H1 (cell line): ENCODE measurements at regions not wholly inside any gene's neighbourhood (a gene's known extent, or its start where the extent isn't known, plus 50 kb on each side); places are given as distances from the start of the nearest gene placed in this dataset.
"Not testable (repeated sequence)": the region's sequence is repeated elsewhere in the genome, so short reads cannot be mapped to it uniquely, and the experiment has no call there.

Source experiments
- CTCF ChIA-PET: fragments of 300-600 bp; sonication (Branson Sonifier 250); formaldehyde crosslinking; loops from one replicate; lab custom pipeline; 2021; ENCODE audit not compliant: partially characterized antibody; lab: Charles Lee
- POLR2A ChIA-PET: fragments of 300-600 bp; sonication (Branson Sonifier 250); formaldehyde crosslinking; loops from one replicate; lab custom pipeline; 2021; ENCODE audit warnings: inconsistent platforms; ENCODE audit not compliant: partially characterized antibody; lab: Charles Lee
- DNase-seq, 2 experiments: peaks; one replicate each; pipeline versions ENCODE4 v3.0.0 to v3.0.0-alpha.2; 2010 to 2022; ENCODE audit warnings: low spot score in 2 of 2, low read depth in 1 of 2, mixed read lengths in 1 of 2
- FAIRE-seq: peaks from 2 replicates; lab custom pipeline; 2011; peaks lifted over from hg19 to GRCh38; lab: Jason Lieb, UNC
- H2AFZ ChIP-seq: 2 replicates; pipeline ENCODE4 v1.8.1; 2012; ENCODE audit warnings: low read length, inconsistent platforms
- H2AK5ac ChIP-seq: 2 replicates; pipeline ENCODE4 v1.6.1; 2013; ENCODE audit warnings: low read depth, low read length
- H2BK120ac ChIP-seq: replicated peaks from 2 replicates; pipeline ENCODE3; 2013; ENCODE audit warnings: low read depth, low read length, inconsistent platforms
- H2BK12ac ChIP-seq: 2 replicates; pipeline ENCODE4 v1.6.1; 2013; ENCODE audit warnings: low read depth, low read length
- H2BK15ac ChIP-seq: 2 replicates; pipeline ENCODE4 v1.6.1; 2013; ENCODE audit warnings: low read length
- H2BK20ac ChIP-seq: 2 replicates; pipeline ENCODE4 v1.6.1; 2013; ENCODE audit warnings: low read length
- H2BK5ac ChIP-seq: 2 replicates; pipeline ENCODE4 v1.6.1; 2013; ENCODE audit warnings: low read depth, low read length
- H3K14ac ChIP-seq: 2 replicates; pipeline ENCODE4 v1.6.1; 2013; ENCODE audit warnings: inconsistent platforms; ENCODE audit not compliant: insufficient read length
- H3K18ac ChIP-seq: 2 replicates; pipeline ENCODE4 v1.6.1; 2013; ENCODE audit warnings: low read length; ENCODE audit errors: extremely low read depth
- H3K23ac ChIP-seq: 2 replicates; pipeline ENCODE4 v1.6.1; 2013; ENCODE audit warnings: inconsistent platforms; ENCODE audit not compliant: insufficient read length
- H3K23me2 ChIP-seq: 2 replicates; pipeline ENCODE4 v1.6.1; 2013; ENCODE audit warnings: low read depth, low read length
- H3K27ac ChIP-seq: 2 replicates; pipeline ENCODE4 v1.6.1; 2011; ENCODE audit warnings: low read depth, low read length, inconsistent platforms
- H3K27me3 ChIP-seq, 4 experiments: replicated peaks in 1 of 4; 1 replicate in 1 of 4; 2 replicates in 3 of 4; pipeline versions ENCODE4 v1.6.1 to v1.8.1; 2011 to 2013; ENCODE audit warnings: low read length in 3 of 4, mild to moderate bottlenecking in 3 of 4, inconsistent platforms in 2 of 4, mixed read lengths in 2 of 4, moderate library complexity in 1 of 4; ENCODE audit not compliant: control insufficient read depth in 3 of 4, insufficient read depth in 3 of 4; ENCODE audit errors: extremely low read depth in 1 of 4
- H3K36me3 ChIP-seq, 4 experiments: 2 replicates each; pipeline versions ENCODE4 v1.6.1 to v1.8.1; 2011 to 2013; ENCODE audit warnings: mild to moderate bottlenecking in 4 of 4, low read length in 3 of 4, moderate library complexity in 2 of 4, control low read depth in 1 of 4, inconsistent platforms in 1 of 4; ENCODE audit not compliant: insufficient read depth in 4 of 4, control insufficient read depth in 2 of 4
- H3K4ac ChIP-seq: replicated peaks from 2 replicates; pipeline ENCODE3; 2013; ENCODE audit warnings: low read length, low read depth, mixed read lengths, inconsistent platforms; ENCODE audit not compliant: insufficient read length
- H3K4me1 ChIP-seq, 4 experiments: replicated peaks in 1 of 4; 1 replicate in 1 of 4; 2 replicates in 3 of 4; pipeline versions ENCODE4 v1.6.1 to v1.8.1; 2011 to 2013; ENCODE audit warnings: low read length in 3 of 4, inconsistent platforms in 2 of 4, mixed read lengths in 1 of 4; ENCODE audit not compliant: insufficient read depth in 4 of 4, control insufficient read depth in 3 of 4
- H3K4me2 ChIP-seq, 2 experiments: 2 replicates each; pipeline versions ENCODE4 v1.6.1 to v1.8.1; 2011 to 2013; ENCODE audit warnings: low read depth in 2 of 2, low read length in 2 of 2, control low read depth in 1 of 2, inconsistent platforms in 1 of 2, mild to moderate bottlenecking in 1 of 2; ENCODE audit not compliant: insufficient read depth in 1 of 2
- H3K4me3 ChIP-seq, 4 experiments: fragments of 200-600, 300-600 bp in 1 of 4; sonication (generic), shearing (Covaris generic), sonication (Bioruptor Twin) in 1 of 4; 2 replicates each; pipeline versions ENCODE4 v1.5.1 to v1.8.1; 2011 to 2016; ENCODE audit warnings: low read length in 4 of 4, low read depth in 3 of 4, control low read depth in 2 of 4, inconsistent platforms in 2 of 4, mild to moderate bottlenecking in 2 of 4, mixed read lengths in 1 of 4, moderate library complexity in 1 of 4; ENCODE audit not compliant: insufficient read depth in 2 of 4; ENCODE audit errors: extremely low read depth in 1 of 4
- H3K56ac ChIP-seq: replicated peaks from 2 replicates; pipeline ENCODE3; 2013; ENCODE audit warnings: low read depth, mild to moderate bottlenecking, mixed read lengths, low read length, inconsistent platforms; ENCODE audit not compliant: insufficient read length
- H3K79me1 ChIP-seq: 2 replicates; pipeline ENCODE4 v1.6.1; 2013; ENCODE audit warnings: low read depth, low read length, control low read depth
- H3K79me2 ChIP-seq, 2 experiments: 2 replicates each; pipeline versions ENCODE4 v1.6.1 to v1.8.1; 2012 to 2013; ENCODE audit warnings: low read length in 2 of 2, mild to moderate bottlenecking in 2 of 2, inconsistent platforms in 1 of 2; ENCODE audit not compliant: insufficient read depth in 2 of 2, control insufficient read depth in 1 of 2
- H3K9ac ChIP-seq, 4 experiments: replicated peaks in 1 of 4; 1 replicate in 1 of 4; 2 replicates in 3 of 4; pipeline versions ENCODE4 v1.6.1 to v1.8.1; 2011 to 2013; ENCODE audit warnings: low read depth in 3 of 4, low read length in 3 of 4, control low read depth in 2 of 4, mild to moderate bottlenecking in 2 of 4, moderate library complexity in 2 of 4, inconsistent platforms in 1 of 4; ENCODE audit errors: extremely low read depth in 1 of 4
- H3K9me3 ChIP-seq, 2 experiments: 2 replicates each; pipeline versions ENCODE4 v1.6.1 to v1.8.1; 2012 to 2013; ENCODE audit warnings: mild to moderate bottlenecking in 2 of 2, moderate library complexity in 2 of 2, control low read depth in 1 of 2, inconsistent platforms in 1 of 2, low read depth in 1 of 2, low read length in 1 of 2, mixed read lengths in 1 of 2; ENCODE audit not compliant: insufficient read depth in 2 of 2
- H4K20me1 ChIP-seq, 2 experiments: replicated peaks in 1 of 2; 2 replicates each; pipeline versions ENCODE3 to v1.8.1; 2011 to 2013; ENCODE audit warnings: inconsistent platforms in 2 of 2, low read length in 2 of 2, mild to moderate bottlenecking in 1 of 2; ENCODE audit not compliant: insufficient read depth in 2 of 2, control insufficient read depth in 1 of 2
- H4K5ac ChIP-seq: 2 replicates; pipeline ENCODE4 v1.6.1; 2013; ENCODE audit warnings: low read length, low read depth, mixed read lengths, inconsistent platforms; ENCODE audit not compliant: insufficient read length
- H4K8ac ChIP-seq: 2 replicates; pipeline ENCODE4 v1.8.0; 2013; ENCODE audit warnings: mild to moderate bottlenecking, moderate library complexity, low read length, inconsistent platforms; ENCODE audit not compliant: insufficient read depth; ENCODE audit errors: extremely low read depth
- H4K91ac ChIP-seq: replicated peaks from 2 replicates; pipeline ENCODE3; 2013; ENCODE audit warnings: low read length, mixed read lengths, inconsistent platforms; ENCODE audit not compliant: insufficient read length
- WGBS, 2 experiments: shearing (Covaris generic) in 1 of 2; methylation state at CpG; one replicate each; pipeline versions ENCODE4 v1.1.6 to v1.1.7; 2013 to 2015; ENCODE audit warnings: low lambda C conversion rate in 2 of 2, mixed read lengths in 2 of 2, inconsistent platforms in 1 of 2, low coverage in 1 of 2, missing lambda C conversion rate in 1 of 2; ENCODE audit not compliant: insufficient replicate concordance in 2 of 2, insufficient coverage in 1 of 2, insufficient read length in 1 of 2; ENCODE audit errors: extremely low coverage in 1 of 2, missing lambda C conversion rate in 1 of 2; 5-methylcytosine and 5-hydroxymethylcytosine counted together

GRCh38 chr7:5121256-5121655, 68.8 kb upstream of the WIPI2 start:
- FAIRE-seq, H2AFZ ChIP-seq, H3K9ac ChIP-seq, H3K23ac ChIP-seq, H2AK5ac ChIP-seq, H2BK5ac ChIP-seq, H3K79me2 ChIP-seq, H3K56ac ChIP-seq, H4K8ac ChIP-seq, H4K91ac ChIP-seq, H3K23me2 ChIP-seq, H3K18ac ChIP-seq, H3K79me1 ChIP-seq, H2BK120ac ChIP-seq, H3K4me2 ChIP-seq, H3K14ac ChIP-seq, DNase-seq, H3K36me3 ChIP-seq, H3K4me1 ChIP-seq, CTCF ChIA-PET, H4K5ac ChIP-seq, H3K4me3 ChIP-seq, H3K27ac ChIP-seq, H2BK15ac ChIP-seq, H3K4ac ChIP-seq, H3K27me3 ChIP-seq, H4K20me1 ChIP-seq, H2BK20ac ChIP-seq, POLR2A ChIA-PET, H2BK12ac ChIP-seq: not testable (repeated sequence)
- WGBS, 2 experiments: 96% methylated on average over 13 of the region's 32 CpGs; no CpG with 5 or more reads in 1 of the 2 experiments
- H3K9me3 ChIP-seq: peaks cover 0 to 18% of the 10 kb centered on the region in 2 experiments; a peak in 2 of 4 replicates

- H2BK15ac ChIP-seq, H3K9ac ChIP-seq, H3K23ac ChIP-seq, H3K14ac ChIP-seq, H3K27me3 ChIP-seq, H4K8ac ChIP-seq, H3K79me2 ChIP-seq, H3K79me1 ChIP-seq, H2BK12ac ChIP-seq, H4K91ac ChIP-seq, H2BK120ac ChIP-seq, H4K20me1 ChIP-seq, H3K23me2 ChIP-seq, H3K56ac ChIP-seq, H2AFZ ChIP-seq, H3K4me3 ChIP-seq, POLR2A ChIA-PET, H3K4me1 ChIP-seq, H3K36me3 ChIP-seq, H2BK20ac ChIP-seq, H3K4me2 ChIP-seq, DNase-seq, H2AK5ac ChIP-seq, H3K9me3 ChIP-seq, H3K18ac ChIP-seq, FAIRE-seq, H2BK5ac ChIP-seq, H4K5ac ChIP-seq, H3K4ac ChIP-seq, H3K27ac ChIP-seq: not testable (repeated sequence)
- WGBS, 2 experiments: 91% methylated on average over 8 of the region's 8 CpGs; no CpG with 5 or more reads in 1 of the 2 experiments
- CTCF ChIA-PET: interaction anchor here (1.8 kb wide), 1 partner anchor 9 kb away, joined by 7 read pairs; no protein-coding TSS in a partner anchor
These were observed 58.8 kb upstream of the WIPI2 start for GRCh38 chr7:5131238-5131637.
